Activated T-helper 1 cell treated with anti-CD3 and anti-CD28 coated beads, Interleukin-2, amount 50 U/mL, for 16 hours (primary cell): ENCODE measurements at regions not wholly inside any gene's neighbourhood (a gene's known extent, or its start where the extent isn't known, plus 50 kb on each side); places are given as distances from the start of the nearest gene placed in this dataset.
"Not testable (repeated sequence)": the region's sequence is repeated elsewhere in the genome, so short reads cannot be mapped to it uniquely, and the experiment has no call there.

Experiments used
- DNase-seq, 2 donors: peaks; one replicate each; pipeline ENCODE4 v3.0.0-alpha.2; 2020; ENCODE audit warnings: low read depth in 1 of 2, low spot score in 1 of 2

DNA sequence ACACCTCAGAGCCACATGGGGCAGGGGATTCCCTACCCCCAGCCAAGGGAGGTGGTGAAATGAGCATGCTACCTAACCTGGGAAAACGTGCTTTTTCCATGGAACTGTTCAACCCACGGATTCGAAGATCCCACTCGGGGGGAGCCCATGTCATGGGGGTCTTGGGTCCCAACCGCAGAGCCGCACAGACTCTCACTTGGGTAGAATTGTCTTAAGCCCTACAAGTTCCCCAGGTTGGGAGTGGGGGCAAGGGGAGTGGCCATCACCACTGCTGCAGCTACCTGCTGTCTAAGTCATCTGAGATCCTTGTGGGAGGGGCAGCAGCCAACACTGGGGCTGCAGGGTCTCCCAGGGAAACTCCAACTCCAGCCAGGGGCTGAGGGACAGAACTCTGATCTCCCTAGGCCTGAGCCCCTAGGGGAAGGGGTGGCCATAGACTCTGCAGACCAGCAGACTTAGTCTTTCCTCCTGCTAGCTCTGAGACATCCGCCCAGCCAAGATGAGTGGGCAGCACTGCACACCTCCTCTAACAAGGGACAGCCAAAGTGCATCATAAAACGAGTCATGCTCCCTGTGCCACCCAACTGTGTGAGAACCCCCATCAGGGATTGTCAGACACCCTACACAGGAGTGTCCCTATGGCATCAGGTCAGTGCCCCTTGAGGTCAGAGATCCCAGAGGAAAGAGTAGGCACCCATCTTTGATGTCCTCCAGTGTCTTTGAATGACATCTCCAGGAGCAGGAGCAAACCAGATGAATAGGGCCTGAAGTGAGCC is 610.4 kb upstream of the SLITRK6 start:
- no peak for DNase-seq

DNA sequence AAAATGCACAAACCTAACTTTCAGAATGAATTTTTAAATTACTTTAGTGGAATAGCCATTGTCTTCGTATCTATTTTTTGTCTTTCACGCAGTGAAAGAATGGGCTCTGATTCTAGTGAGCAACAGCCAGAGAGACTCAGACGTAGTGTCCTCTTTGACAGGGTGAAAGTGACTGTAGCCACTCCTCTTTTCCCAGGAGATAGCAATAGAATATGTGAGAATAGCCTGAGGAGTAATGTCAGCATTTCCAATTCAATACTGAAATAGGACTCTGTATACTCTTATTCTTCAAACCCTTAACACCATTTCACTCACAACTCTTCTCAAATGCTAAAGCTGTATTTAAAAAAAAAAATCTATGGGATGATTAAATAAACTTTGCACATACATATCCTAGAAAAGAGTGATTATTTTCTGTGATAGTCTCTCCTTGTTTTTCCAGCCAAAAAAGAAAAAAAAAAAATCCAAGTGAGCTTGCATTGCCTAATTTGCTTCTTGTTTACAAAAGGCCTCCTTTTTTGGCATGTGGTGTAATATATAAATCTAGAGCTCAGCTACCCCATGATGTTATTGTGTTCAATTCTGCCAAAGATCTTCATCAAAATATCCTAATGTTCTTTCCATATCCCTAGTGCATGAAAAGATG is 626.1 kb upstream of the SLITRK6 start:
- DNase-seq = no peak

DNA sequence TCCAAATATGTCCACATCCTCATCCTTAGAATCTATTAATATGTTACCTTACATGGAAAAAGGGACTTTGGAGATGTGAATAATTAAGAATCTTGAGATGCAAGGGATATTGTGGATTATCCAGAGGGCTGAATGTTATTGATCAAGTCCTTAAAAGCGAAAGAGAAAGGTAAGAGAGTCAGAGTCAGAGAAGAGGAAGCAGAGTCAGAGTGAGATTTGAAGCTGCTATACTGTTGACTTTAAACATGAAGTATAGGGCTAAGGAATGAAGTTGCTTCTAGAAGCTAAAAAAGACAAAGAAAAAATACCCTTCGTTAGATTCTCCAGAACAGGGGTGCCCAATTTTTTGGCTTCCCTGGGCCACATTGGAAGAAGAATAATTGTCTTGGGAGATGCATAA is 627.2 kb upstream of the SLITRK6 start:
- no peak for DNase-seq

GRCh38 chr13:86429756-86430155 is 630.5 kb upstream of the SLITRK6 start:
- no peak for DNase-seq

DNA sequence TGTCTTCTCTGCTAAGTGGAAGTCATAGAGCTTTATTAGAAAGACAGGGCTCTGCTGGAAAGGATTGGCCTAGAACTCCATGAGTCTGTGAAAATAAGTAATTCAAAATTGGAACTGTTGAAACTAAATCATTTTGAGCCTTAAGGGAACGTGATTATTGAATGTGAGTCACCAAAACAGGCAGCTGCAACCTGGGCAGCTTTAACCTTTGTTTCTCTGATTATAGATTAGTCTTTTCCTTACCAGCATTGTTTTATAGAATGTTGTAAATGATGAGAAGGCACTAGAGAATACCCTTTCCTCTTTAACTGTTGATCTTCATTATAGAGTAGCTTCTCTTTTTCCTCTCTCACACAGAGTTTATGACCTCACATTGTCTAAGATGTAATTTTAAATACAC is 638.8 kb upstream of the SLITRK6 start:
- DNase-seq = no peak

DNA sequence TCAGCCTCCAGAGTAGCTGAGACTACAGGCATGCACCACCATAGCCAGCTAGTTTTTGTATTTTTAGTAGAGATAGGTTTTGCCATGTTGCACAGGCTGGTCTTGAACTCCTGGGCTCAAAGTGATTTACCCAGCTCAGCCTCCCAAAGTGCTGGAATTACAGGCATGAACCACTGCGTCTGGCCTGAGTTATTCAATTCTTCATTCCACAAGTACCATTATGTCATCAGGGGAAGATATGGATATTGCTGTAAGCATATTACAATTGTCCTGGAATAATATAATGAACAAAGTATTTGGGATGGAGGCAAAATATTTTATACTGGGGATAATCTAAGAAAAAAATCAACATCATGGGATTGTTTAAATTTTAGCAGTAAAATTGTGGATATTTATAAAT is 646.0 kb upstream of the SLITRK6 start:
- no peak for DNase-seq

- DNase-seq = no peak
Measured at GRCh38 chr13:86445672-86446071, 646.5 kb upstream of the SLITRK6 start.

GRCh38 chr13:86446311-86446710 is 647.1 kb upstream of the SLITRK6 start:
- DNase-seq = no peak

GRCh38 chr13:86447479-86447878 is 648.3 kb upstream of the SLITRK6 start:
- DNase-seq = no peak

DNA sequence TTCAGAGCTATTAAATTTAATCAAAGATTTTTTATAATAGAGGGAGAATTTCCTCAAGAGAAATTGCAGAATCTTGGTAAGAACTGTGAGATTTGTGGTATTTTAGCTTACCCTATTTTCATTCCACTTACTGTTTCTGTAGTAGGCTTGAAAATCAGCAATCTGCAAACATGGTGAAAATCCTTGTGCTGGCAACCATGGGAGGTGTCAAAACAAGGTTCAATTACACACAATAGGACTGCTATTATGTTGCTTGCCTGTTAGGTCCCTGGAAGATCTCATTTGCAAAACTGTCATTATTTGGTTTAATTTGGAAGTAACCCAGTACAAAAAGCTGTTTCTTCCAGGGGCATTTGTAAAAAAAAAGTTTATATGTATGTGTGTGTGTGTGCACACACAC is 662.8 kb upstream of the SLITRK6 start:
- no peak for DNase-seq

GRCh38 chr13:86464193-86464592 is 665.0 kb upstream of the SLITRK6 start:
- DNase-seq = no peak

DNA sequence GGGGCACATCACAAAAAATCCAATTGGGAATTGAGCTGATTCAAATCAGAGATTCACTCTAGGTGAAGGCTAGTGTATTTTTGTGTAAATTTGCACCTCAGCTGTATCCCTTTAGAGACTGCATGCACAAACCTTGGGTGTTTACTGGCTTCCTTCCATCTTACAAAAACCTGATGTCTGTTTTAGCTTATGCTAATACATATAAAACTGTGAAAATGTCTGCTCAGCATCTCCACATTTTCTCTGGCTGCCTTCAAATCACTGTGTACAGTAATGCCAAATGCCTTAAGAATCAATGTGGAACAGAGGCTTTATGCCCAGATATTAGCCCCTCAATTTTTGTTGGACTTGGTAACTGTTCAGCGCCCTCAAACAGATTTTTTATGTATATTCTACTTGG is 675.8 kb upstream of the SLITRK6 start:
- DNase-seq = no peak

GRCh38 chr13:86476656-86477055 is 677.4 kb upstream of the SLITRK6 start:
- DNase-seq = no peak

DNA sequence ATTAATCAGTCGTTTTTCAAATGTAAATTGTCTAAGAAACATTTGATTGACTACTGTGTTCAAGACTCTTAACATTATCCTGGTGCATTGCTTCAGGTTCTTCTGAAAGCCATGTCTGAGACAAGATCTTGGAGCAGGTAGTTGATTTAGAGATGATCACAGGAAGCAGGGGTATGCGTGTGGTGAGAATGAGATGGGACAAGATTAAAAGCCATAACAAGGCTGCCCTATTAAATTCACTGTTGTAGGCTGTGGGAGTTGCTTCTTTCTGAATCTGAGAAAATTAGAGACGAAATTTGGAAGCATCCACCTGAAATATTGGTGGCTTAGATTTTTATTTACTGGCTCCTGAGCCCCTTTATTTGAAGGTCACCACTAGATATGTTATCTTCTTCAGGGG is 687.4 kb upstream of the SLITRK6 start:
- no peak for DNase-seq

DNA sequence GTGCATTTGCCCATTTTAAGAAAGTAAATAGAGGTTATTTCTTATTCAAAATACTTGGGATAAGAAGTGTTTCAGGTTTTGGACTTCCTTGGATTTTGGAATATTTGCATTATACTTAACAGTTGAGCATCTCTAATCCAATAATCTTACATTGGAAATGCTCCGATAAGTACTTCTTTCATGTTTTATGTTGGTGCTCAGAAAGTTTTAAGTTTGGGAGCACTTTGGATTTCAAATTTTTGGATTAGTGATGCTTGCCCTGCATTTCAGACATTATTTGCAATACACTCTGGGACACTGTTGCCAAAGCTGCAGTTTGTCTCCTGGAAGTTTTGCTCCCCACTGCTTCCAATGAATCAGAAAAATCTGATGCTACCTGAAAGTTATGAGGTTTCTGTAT is 691.9 kb upstream of the SLITRK6 start:
- no peak for DNase-seq

GRCh38 chr13:86501931-86502330 is 702.7 kb upstream of the SLITRK6 start:
- not testable (repeated sequence) for DNase-seq

DNA sequence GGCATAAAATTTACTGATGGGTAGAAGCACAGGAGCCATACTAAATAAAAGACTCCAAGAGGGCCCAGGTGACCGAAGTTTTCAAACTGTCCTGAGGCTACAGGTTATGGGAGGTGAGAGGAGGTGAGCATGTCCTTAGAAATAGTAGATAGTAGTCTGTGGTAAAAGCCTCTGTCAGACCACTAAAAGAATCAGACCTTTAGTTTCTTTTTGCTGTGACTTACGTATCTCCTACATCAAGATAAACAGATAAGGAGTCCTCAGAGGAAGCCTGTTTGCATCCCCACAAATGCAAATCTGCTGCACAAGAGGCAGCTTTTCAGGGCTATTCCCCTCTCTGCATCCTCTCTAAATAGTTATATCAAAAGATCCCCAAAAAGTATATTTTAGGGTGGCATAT is 711.6 kb upstream of the SLITRK6 start:
- DNase-seq = no peak

- DNase-seq = no peak
Measured at GRCh38 chr13:86541461-86541860, 742.2 kb upstream of the SLITRK6 start.

- no peak for DNase-seq
Measured at GRCh38 chr13:86554066-86554465, 754.8 kb upstream of the SLITRK6 start.

DNA sequence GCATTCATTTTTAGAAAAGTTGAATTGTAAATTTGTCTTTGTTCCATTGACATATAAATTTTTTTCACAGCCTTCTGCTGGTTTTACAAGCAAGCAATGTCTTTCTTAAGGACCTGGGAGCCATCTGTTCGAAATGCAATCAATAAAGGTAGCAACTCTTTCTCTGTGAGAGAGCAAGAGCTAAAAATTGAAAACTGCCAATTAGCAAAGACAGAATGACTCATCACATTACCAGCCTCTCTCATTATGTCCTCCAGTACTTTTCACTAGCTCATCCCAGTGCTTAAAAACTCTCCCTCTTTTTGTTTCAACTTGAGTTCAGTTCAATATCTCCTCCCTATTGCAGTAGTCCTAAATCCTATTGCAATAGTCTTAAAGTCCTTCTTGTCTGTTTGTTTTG is 760.7 kb upstream of the SLITRK6 start:
- no peak for DNase-seq

- DNase-seq = no peak
Measured at GRCh38 chr13:86562866-86563265, 763.6 kb upstream of the SLITRK6 start.

- no peak for DNase-seq
Measured at GRCh38 chr13:86563308-86563707, 764.1 kb upstream of the SLITRK6 start.

DNA sequence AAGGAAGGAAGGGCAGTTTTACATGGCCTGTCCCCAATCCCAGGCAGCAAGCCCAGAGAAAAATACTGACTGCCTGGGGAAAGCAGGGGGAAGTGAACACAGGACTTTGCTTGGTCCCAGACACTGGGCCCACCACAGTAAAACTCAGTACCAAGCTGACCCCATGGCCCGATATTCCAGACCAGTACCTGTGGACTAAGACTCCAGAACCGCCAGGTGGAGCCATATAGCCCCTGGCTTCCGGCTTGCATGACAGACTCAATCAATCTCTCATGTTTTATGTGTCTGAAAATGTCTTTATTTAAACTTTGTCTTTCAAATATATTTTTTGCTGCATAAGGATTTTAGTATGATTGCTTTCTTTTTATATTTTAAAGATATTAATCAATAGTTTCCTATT is 767.9 kb upstream of the SLITRK6 start:
- no peak for DNase-seq
